ENCODE measurements at regions not wholly inside any gene's neighbourhood (a gene's known extent, or its start where the extent isn't known, plus 50 kb on each side); places are given as distances from the start of the nearest gene placed in this dataset.

- no peaks in the 10 kb centered on the region for H3K27me3 Mint-ChIP-seq (ENCODE audit: low read depth, unreplicated experiment)
- no peaks in the 10 kb centered on the region for H3K36me3 Mint-ChIP-seq (ENCODE audit: low read depth, unreplicated experiment)
- no peak overlapping the region for H3K27ac Mint-ChIP-seq (ENCODE audit: unreplicated experiment)
- Histone ChIP-seq H3K4me3 (ENCODE audit: insufficient read depth, low read depth, low read length) (no peak overlapping the region), H3K79me2 (ENCODE audit: insufficient read depth, low read length) (no peaks in the 10 kb centered on the region), H4K20me1 (ENCODE audit: insufficient read depth, low read length) (no peaks in the 10 kb centered on the region), H3K9me3 (ENCODE audit: insufficient read depth, low read depth, low read length) (no peaks in the 10 kb centered on the region), H3K9ac (ENCODE audit: low read length) (no peak overlapping the region), H2AFZ (ENCODE audit: low read depth, low read length) (no peak overlapping the region), H3K4me1 (ENCODE audit: insufficient read depth, low read length) (no peaks in the 10 kb centered on the region), H3K27me3 (ENCODE audit: insufficient read depth, low read length) (no peaks in the 10 kb centered on the region), H3K4me2 (ENCODE audit: low read length) (no peak overlapping the region), H3K27ac (ENCODE audit: low read depth, low read length) (no peak overlapping the region), H3K36me3 (ENCODE audit: insufficient read depth, low read length) (no peaks in the 10 kb centered on the region)
- H3K4me3 Mint-ChIP-seq (ENCODE audit: unreplicated experiment): no peak overlapping the region
- DNase-seq (ENCODE audit: low read depth): no peak
- no peak for TF ChIP-seq EZH2 (IDR thresholded peaks at IDR 0.05; ENCODE audit: insufficient read depth, low read length)
- TF ChIP-seq, protein P1, sequence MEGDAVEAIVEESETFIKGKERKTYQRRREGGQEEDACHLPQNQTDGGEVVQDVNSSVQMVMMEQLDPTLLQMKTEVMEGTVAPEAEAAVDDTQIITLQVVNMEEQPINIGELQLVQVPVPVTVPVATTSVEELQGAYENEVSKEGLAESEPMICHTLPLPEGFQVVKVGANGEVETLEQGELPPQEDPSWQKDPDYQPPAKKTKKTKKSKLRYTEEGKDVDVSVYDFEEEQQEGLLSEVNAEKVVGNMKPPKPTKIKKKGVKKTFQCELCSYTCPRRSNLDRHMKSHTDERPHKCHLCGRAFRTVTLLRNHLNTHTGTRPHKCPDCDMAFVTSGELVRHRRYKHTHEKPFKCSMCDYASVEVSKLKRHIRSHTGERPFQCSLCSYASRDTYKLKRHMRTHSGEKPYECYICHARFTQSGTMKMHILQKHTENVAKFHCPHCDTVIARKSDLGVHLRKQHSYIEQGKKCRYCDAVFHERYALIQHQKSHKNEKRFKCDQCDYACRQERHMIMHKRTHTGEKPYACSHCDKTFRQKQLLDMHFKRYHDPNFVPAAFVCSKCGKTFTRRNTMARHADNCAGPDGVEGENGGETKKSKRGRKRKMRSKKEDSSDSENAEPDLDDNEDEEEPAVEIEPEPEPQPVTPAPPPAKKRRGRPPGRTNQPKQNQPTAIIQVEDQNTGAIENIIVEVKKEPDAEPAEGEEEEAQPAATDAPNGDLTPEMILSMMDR (IDR thresholded peaks at IDR 0.05; ENCODE audit: insufficient read depth, low read depth, low read length): no peak
- no peaks in the 10 kb centered on the region for H3K9me3 Mint-ChIP-seq (ENCODE audit: unreplicated experiment)
- no peak for FAIRE-seq
- peaks cover 10% of the 10 kb centered on the region for H3K4me1 Mint-ChIP-seq (ENCODE audit: low read depth, unreplicated experiment)
Observed at GRCh38 chr5:89127191-89127590, 244.2 kb upstream of the MEF2C start.

- Histone ChIP-seq H3K36me3 (ENCODE audit: insufficient read depth, low read length) (no peaks in the 10 kb centered on the region), H3K27me3 (ENCODE audit: insufficient read depth, low read length) (no peaks in the 10 kb centered on the region), H3K4me3 (ENCODE audit: insufficient read depth, low read depth, low read length) (no peak overlapping the region), H2AFZ (ENCODE audit: low read depth, low read length) (no peak overlapping the region), H3K9ac (ENCODE audit: low read length) (no peak overlapping the region), H4K20me1 (ENCODE audit: insufficient read depth, low read length) (no peaks in the 10 kb centered on the region), H3K27ac (ENCODE audit: low read depth, low read length) (no peak overlapping the region), H3K4me2 (ENCODE audit: low read length) (no peak overlapping the region), H3K79me2 (ENCODE audit: insufficient read depth, low read length) (no peaks in the 10 kb centered on the region), H3K9me3 (ENCODE audit: insufficient read depth, low read depth, low read length) (no peaks in the 10 kb centered on the region), H3K4me1 (ENCODE audit: insufficient read depth, low read length) (no peaks in the 10 kb centered on the region)
- FAIRE-seq: no peak
- no peaks in the 10 kb centered on the region for H3K36me3 Mint-ChIP-seq (ENCODE audit: low read depth, unreplicated experiment)
- peaks cover 10% of the 10 kb centered on the region for H3K4me1 Mint-ChIP-seq (ENCODE audit: low read depth, unreplicated experiment)
- no peaks in the 10 kb centered on the region for H3K27me3 Mint-ChIP-seq (ENCODE audit: low read depth, unreplicated experiment)
- TF ChIP-seq EZH2 (IDR thresholded peaks at IDR 0.05; ENCODE audit: insufficient read depth, low read length): no peak
- TF ChIP-seq, protein P1 (IDR thresholded peaks at IDR 0.05; ENCODE audit: insufficient read depth, low read depth, low read length): no peak
- H3K27ac Mint-ChIP-seq (ENCODE audit: unreplicated experiment): no peak overlapping the region
- H3K4me3 Mint-ChIP-seq (ENCODE audit: unreplicated experiment): no peak overlapping the region
- no peaks in the 10 kb centered on the region for H3K9me3 Mint-ChIP-seq (ENCODE audit: unreplicated experiment)
- no peak for DNase-seq (ENCODE audit: low read depth)
Observed at GRCh38 chr5:89125372-89125771, 242.4 kb upstream of the MEF2C start.

GRCh38 chr5:89123581-89123980 lies 240.6 kb upstream of the MEF2C start:
- Histone ChIP-seq H3K27me3 (ENCODE audit: insufficient read depth, low read length) (no peaks in the 10 kb centered on the region), H2AFZ (ENCODE audit: low read depth, low read length) (no peak overlapping the region), H3K36me3 (ENCODE audit: insufficient read depth, low read length) (no peaks in the 10 kb centered on the region), H3K4me2 (ENCODE audit: low read length) (no peak overlapping the region), H4K20me1 (ENCODE audit: insufficient read depth, low read length) (no peaks in the 10 kb centered on the region), H3K27ac (ENCODE audit: low read depth, low read length) (no peak overlapping the region), H3K9me3 (ENCODE audit: insufficient read depth, low read depth, low read length) (no peaks in the 10 kb centered on the region), H3K9ac (ENCODE audit: low read length) (no peak overlapping the region), H3K79me2 (ENCODE audit: insufficient read depth, low read length) (no peaks in the 10 kb centered on the region), H3K4me3 (ENCODE audit: insufficient read depth, low read depth, low read length) (no peak overlapping the region), H3K4me1 (ENCODE audit: insufficient read depth, low read length) (no peaks in the 10 kb centered on the region)
- H3K9me3 Mint-ChIP-seq (ENCODE audit: unreplicated experiment): no peaks in the 10 kb centered on the region
- no peaks in the 10 kb centered on the region for H3K27me3 Mint-ChIP-seq (ENCODE audit: low read depth, unreplicated experiment)
- DNase-seq (ENCODE audit: low read depth) (no peak), FAIRE-seq (no peak)
- H3K27ac Mint-ChIP-seq (ENCODE audit: unreplicated experiment): no peak overlapping the region
- H3K36me3 Mint-ChIP-seq (ENCODE audit: low read depth, unreplicated experiment): no peaks in the 10 kb centered on the region
- TF ChIP-seq, protein P1 (IDR thresholded peaks at IDR 0.05; ENCODE audit: insufficient read depth, low read depth, low read length): no peak
- TF ChIP-seq EZH2 (IDR thresholded peaks at IDR 0.05; ENCODE audit: insufficient read depth, low read length): no peak
- H3K4me1 Mint-ChIP-seq (ENCODE audit: low read depth, unreplicated experiment): peaks cover 10% of the 10 kb centered on the region
- H3K4me3 Mint-ChIP-seq (ENCODE audit: unreplicated experiment): no peak overlapping the region
